ENCODE measurements at regions not wholly inside any gene's neighbourhood (a gene's known extent, or its start where the extent isn't known, plus 50 kb on each side); places are given as distances from the start of the nearest gene placed in this dataset.

- ChIA-PET CTCF (no interaction called here), POLR2A (no interaction called here)
- no peak for TF ChIP-seq ELF4 (IDR thresholded peaks at IDR 0.05)
- no peak for TF ChIP-seq NFRKB (IDR thresholded peaks at IDR 0.05)
- TF ChIP-seq FOXA1 (IDR thresholded peaks at IDR 0.05) = no peak
- no peak for TF ChIP-seq TARDBP (IDR thresholded peaks at IDR 0.05)
- TF ChIP-seq, protein P1, sequence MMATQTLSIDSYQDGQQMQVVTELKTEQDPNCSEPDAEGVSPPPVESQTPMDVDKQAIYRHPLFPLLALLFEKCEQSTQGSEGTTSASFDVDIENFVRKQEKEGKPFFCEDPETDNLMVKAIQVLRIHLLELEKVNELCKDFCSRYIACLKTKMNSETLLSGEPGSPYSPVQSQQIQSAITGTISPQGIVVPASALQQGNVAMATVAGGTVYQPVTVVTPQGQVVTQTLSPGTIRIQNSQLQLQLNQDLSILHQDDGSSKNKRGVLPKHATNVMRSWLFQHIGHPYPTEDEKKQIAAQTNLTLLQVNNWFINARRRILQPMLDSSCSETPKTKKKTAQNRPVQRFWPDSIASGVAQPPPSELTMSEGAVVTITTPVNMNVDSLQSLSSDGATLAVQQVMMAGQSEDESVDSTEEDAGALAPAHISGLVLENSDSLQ (IDR thresholded peaks at IDR 0.05) = no peak
- TF ChIP-seq FOXK2 (IDR thresholded peaks at IDR 0.05) = no peak
- no peak for TF ChIP-seq CTBP1 (IDR thresholded peaks at IDR 0.05; ENCODE audit: borderline replicate concordance)
- no peak for TF ChIP-seq L3MBTL2 (conservative IDR thresholded peaks at IDR 0.05)
- no peak for TF ChIP-seq FOXM1 (IDR thresholded peaks at IDR 0.05; ENCODE audit: borderline replicate concordance)
- no peak for TF ChIP-seq ZNF384 (IDR thresholded peaks at IDR 0.05)
- no peak for TF ChIP-seq SUZ12 (IDR thresholded peaks at IDR 0.05)
- no peak for TF ChIP-seq BHLHE40 (IDR thresholded peaks at IDR 0.05; ENCODE audit: borderline replicate concordance)
- no peak for DNase-seq (ENCODE audit: extremely low spot score)
These were observed 824.2 kb upstream of the COBL start for GRCh38 chr7:52140851-52141250.

- no peak for DNase-seq (ENCODE audit: extremely low spot score)
- TF ChIP-seq FOXK2 (IDR thresholded peaks at IDR 0.05) = no peak
- TF ChIP-seq ARNT (IDR thresholded peaks at IDR 0.05) = no peak
- TF ChIP-seq TARDBP (IDR thresholded peaks at IDR 0.05) = no peak
- no peak for TF ChIP-seq CTBP1 (IDR thresholded peaks at IDR 0.05; ENCODE audit: borderline replicate concordance)
- TF ChIP-seq FOXM1 (IDR thresholded peaks at IDR 0.05; ENCODE audit: borderline replicate concordance) = no peak
- no peak for TF ChIP-seq FOXA1 (IDR thresholded peaks at IDR 0.05)
- no peak for TF ChIP-seq SP1 (IDR thresholded peaks at IDR 0.05)
- TF ChIP-seq BHLHE40 (IDR thresholded peaks at IDR 0.05; ENCODE audit: borderline replicate concordance) = no peak
- TF ChIP-seq, protein P1 (IDR thresholded peaks at IDR 0.05) = no peak
- TF ChIP-seq HDGF (IDR thresholded peaks at IDR 0.05; ENCODE audit: borderline replicate concordance) = no peak
- TF ChIP-seq SUZ12 (IDR thresholded peaks at IDR 0.05) = no peak
- no peak for TF ChIP-seq ELF4 (IDR thresholded peaks at IDR 0.05)
- TF ChIP-seq L3MBTL2 (conservative IDR thresholded peaks at IDR 0.05) = no peak
- ChIA-PET CTCF (no interaction called here), POLR2A (no interaction called here)
These were observed 818.8 kb upstream of the COBL start for GRCh38 chr7:52135403-52135802.

- no peak for DNase-seq (ENCODE audit: extremely low spot score)
- POLR2A ChIA-PET = no interaction called here
- TF ChIP-seq, protein P1 (IDR thresholded peaks at IDR 0.05) = no peak
- CTCF ChIA-PET = no interaction called here
These were observed 812.7 kb upstream of the COBL start for GRCh38 chr7:52129278-52129677.

- TF ChIP-seq LEF1 (IDR thresholded peaks at IDR 0.05; ENCODE audit: borderline replicate concordance) = no peak
- TF ChIP-seq FOXA1 (IDR thresholded peaks at IDR 0.05) = no peak
- no peak for TF ChIP-seq L3MBTL2 (conservative IDR thresholded peaks at IDR 0.05)
- DNase-seq (ENCODE audit: extremely low spot score) = no peak
- CTCF ChIA-PET = no interaction called here
- POLR2A ChIA-PET = no interaction called here
These were observed 804.3 kb upstream of the COBL start for GRCh38 chr7:52120912-52121311.

- no peak for DNase-seq (ENCODE audit: extremely low spot score)
- TF ChIP-seq, protein P1 (IDR thresholded peaks at IDR 0.05) = no peak
- TF ChIP-seq SUZ12 (IDR thresholded peaks at IDR 0.05) = no peak
- TF ChIP-seq NFRKB (IDR thresholded peaks at IDR 0.05) = no peak
- POLR2A ChIA-PET = no interaction called here
- CTCF ChIA-PET = no interaction called here
These were observed 802.9 kb upstream of the COBL start for GRCh38 chr7:52119537-52119936.

DNA sequence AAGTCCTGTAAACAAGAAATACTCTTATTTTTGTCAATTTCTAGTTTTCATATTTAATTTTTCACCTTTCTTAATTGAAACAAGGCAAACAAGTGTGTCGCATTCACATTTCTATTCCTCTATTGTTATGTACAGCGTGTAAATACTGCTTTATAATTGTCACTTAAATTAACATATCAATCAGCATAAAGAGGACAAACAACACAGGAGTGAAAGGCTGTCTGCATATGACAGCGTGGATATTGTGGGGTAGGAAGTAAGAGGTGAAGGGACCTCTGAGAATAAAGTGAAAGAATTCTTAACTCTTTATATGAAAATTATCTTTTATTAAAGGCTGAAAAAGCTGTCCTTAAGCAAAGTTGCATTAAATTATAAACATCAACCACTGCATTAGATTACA is 797.9 kb upstream of the COBL start:
- POLR2A ChIA-PET = no interaction called here

DNA sequence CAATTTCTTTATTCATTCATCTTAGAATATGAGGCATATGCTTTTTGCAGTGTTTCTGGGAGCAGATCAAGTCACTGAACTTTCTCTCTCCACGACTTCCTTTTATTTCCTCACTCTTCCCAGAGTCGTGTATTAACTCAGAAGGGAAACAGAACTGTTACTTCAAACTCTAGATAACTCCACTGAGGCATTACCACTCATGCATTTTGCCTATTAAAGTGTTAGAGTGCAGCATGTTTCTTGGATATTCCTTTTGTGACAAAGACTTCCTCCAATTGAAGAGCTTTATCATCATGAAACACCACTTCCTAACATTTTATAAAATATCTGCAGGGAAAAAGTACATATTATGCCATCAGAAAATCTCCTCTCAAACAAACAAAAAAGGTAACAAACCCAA is 797.4 kb upstream of the COBL start:
- ChIA-PET CTCF (no interaction called here), POLR2A (no interaction called here)
- TF ChIP-seq LEF1 (IDR thresholded peaks at IDR 0.05; ENCODE audit: borderline replicate concordance) (no peak), SP1 (IDR thresholded peaks at IDR 0.05) (no peak), FOXK2 (IDR thresholded peaks at IDR 0.05) (no peak), FOXM1 (IDR thresholded peaks at IDR 0.05; ENCODE audit: borderline replicate concordance) (no peak), BHLHE40 (IDR thresholded peaks at IDR 0.05; ENCODE audit: borderline replicate concordance) (no peak), SUZ12 (IDR thresholded peaks at IDR 0.05) (no peak), ARNT (IDR thresholded peaks at IDR 0.05) (no peak), NFRKB (IDR thresholded peaks at IDR 0.05) (no peak), HDGF (IDR thresholded peaks at IDR 0.05; ENCODE audit: borderline replicate concordance) (no peak), ELF4 (IDR thresholded peaks at IDR 0.05) (no peak), CTBP1 (IDR thresholded peaks at IDR 0.05; ENCODE audit: borderline replicate concordance) (no peak)
- DNase-seq (ENCODE audit: extremely low spot score) = no peak

More for the DNA sequence above, 797.9 kb upstream of the COBL start:
- TF ChIP-seq FOXK2 (IDR thresholded peaks at IDR 0.05) (no peak), SP1 (IDR thresholded peaks at IDR 0.05) (no peak), ELF4 (IDR thresholded peaks at IDR 0.05) (no peak), NFRKB (IDR thresholded peaks at IDR 0.05) (no peak), BHLHE40 (IDR thresholded peaks at IDR 0.05; ENCODE audit: borderline replicate concordance) (no peak), LEF1 (IDR thresholded peaks at IDR 0.05; ENCODE audit: borderline replicate concordance) (no peak), TARDBP (IDR thresholded peaks at IDR 0.05) (no peak)
- DNase-seq (ENCODE audit: extremely low spot score) = no peak
- CTCF ChIA-PET = no interaction called here

Measured in HEK293T (cell line).